ENCODE measurements at regions not wholly inside any gene's neighbourhood (a gene's known extent, or its start where the extent isn't known, plus 50 kb on each side); places are given as distances from the start of the nearest gene placed in this dataset.

GRCh38 chr10:104548090-104548489, 93.0 kb upstream of the SORCS3 start:
- TF ChIP-seq POLR2AphosphoS5 (IDR thresholded peaks at IDR 0.05) (no peak), CTCF (IDR thresholded peaks at IDR 0.05) (no peak)
